Brain microvascular endothelial cell (primary cell): ENCODE measurements at regions not wholly inside any gene's neighbourhood (a gene's known extent, or its start where the extent isn't known, plus 50 kb on each side); places are given as distances from the start of the nearest gene placed in this dataset.
A peak's percentile ranks its signal among the peaks of the same experiment; 100 is the strongest.

Experiments used
- DNase-seq: peaks from one replicate; pipeline ENCODE4 v3.0.0-alpha.2; 2020
- H3K27ac ChIP-seq: fragments of 250-450 bp; sonication (Bioruptor Pico); 2 replicates; pipeline ENCODE4 v1.5.1; 2020; ENCODE audit warnings: mild to moderate bottlenecking, moderate library complexity
- H3K27me3 ChIP-seq: fragments of 250-450 bp; sonication (Bioruptor Pico); replicated peaks from 2 replicates; pipeline ENCODE4 v1.5.1; 2020; ENCODE audit warnings: mild to moderate bottlenecking
- H3K36me3 ChIP-seq: fragments of 250-450 bp; sonication (Bioruptor Pico); replicated peaks from 2 replicates; pipeline ENCODE4 v1.5.1; 2020; ENCODE audit warnings: mild to moderate bottlenecking
- H3K4me3 ChIP-seq: 2 replicates; pipeline ENCODE4 v1.5.1; 2011; ENCODE audit warnings: low read depth, mild to moderate bottlenecking, control low read depth, low read length, moderate library complexity
- in situ Hi-C: cut with HindIII; loops from 2 replicates; pipeline ENCODE4 v1.10.0; 2017; ENCODE audit warnings: low sequenced_read_pairs, low pct_ligation_motif_present
- TF ChIP-seq, protein P1 (sequence below): IDR thresholded peaks from 2 replicates; pipeline ENCODE4 v1.5.1; 2011; ENCODE audit warnings: low read depth, mild to moderate bottlenecking, moderate library complexity, low read length, control low read depth, inconsistent platforms; ENCODE audit errors: missing control alignments

DNA sequence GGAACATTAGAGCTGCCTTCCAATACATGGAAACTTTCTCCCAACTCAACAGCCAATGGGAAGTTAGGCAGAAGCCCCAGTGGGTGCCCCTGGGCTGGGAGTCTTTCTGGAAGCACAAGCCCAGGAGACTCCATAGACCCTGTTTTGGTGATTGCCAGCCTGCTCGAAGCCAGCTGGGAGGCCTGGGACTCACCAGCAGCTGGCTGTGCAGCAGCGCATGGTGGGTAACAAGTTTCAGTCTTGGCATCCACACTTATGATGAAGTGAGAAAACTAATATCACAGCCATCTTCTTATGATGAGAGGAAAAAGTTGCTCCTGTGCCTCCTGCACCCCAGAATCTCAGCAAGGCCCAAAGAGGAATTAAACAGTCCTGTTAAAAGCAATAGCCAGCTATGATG lies 522.5 kb upstream of the CDH5 start:
- TF ChIP-seq, protein P1, sequence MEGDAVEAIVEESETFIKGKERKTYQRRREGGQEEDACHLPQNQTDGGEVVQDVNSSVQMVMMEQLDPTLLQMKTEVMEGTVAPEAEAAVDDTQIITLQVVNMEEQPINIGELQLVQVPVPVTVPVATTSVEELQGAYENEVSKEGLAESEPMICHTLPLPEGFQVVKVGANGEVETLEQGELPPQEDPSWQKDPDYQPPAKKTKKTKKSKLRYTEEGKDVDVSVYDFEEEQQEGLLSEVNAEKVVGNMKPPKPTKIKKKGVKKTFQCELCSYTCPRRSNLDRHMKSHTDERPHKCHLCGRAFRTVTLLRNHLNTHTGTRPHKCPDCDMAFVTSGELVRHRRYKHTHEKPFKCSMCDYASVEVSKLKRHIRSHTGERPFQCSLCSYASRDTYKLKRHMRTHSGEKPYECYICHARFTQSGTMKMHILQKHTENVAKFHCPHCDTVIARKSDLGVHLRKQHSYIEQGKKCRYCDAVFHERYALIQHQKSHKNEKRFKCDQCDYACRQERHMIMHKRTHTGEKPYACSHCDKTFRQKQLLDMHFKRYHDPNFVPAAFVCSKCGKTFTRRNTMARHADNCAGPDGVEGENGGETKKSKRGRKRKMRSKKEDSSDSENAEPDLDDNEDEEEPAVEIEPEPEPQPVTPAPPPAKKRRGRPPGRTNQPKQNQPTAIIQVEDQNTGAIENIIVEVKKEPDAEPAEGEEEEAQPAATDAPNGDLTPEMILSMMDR: no peak
- in situ Hi-C loops: no loop called here
- no peak overlapping the region for H3K4me3 ChIP-seq
- H3K27me3 ChIP-seq: no peaks in the 10 kb centered on the region
- DNase-seq: no peak
- H3K27ac ChIP-seq: no peak overlapping the region
- no peaks in the 10 kb centered on the region for H3K36me3 ChIP-seq

GRCh38 chr16:65842067-65842466 lies 524.4 kb upstream of the CDH5 start:
- H3K27ac ChIP-seq: no peak overlapping the region
- in situ Hi-C loops: no loop called here
- H3K4me3 ChIP-seq: no peak overlapping the region
- H3K36me3 ChIP-seq: no peaks in the 10 kb centered on the region
- TF ChIP-seq, protein P1: no peak
- no peaks in the 10 kb centered on the region for H3K27me3 ChIP-seq
- no peak for DNase-seq

- H3K27ac ChIP-seq: no peak overlapping the region
- no peak overlapping the region for H3K4me3 ChIP-seq
- no peaks in the 10 kb centered on the region for H3K36me3 ChIP-seq
- no peaks in the 10 kb centered on the region for H3K27me3 ChIP-seq
- TF ChIP-seq, protein P1: no peak
- DNase-seq: no peak
- in situ Hi-C loops: no loop called here
Measured at GRCh38 chr16:65838001-65838400, 528.5 kb upstream of the CDH5 start.

- no peak for DNase-seq
- no peaks in the 10 kb centered on the region for H3K36me3 ChIP-seq
- H3K27ac ChIP-seq: no peak overlapping the region
- TF ChIP-seq, protein P1: no peak
- no peak overlapping the region for H3K4me3 ChIP-seq
- in situ Hi-C loops: no loop called here
- no peaks in the 10 kb centered on the region for H3K27me3 ChIP-seq
Measured at GRCh38 chr16:65837464-65837863, 529.0 kb upstream of the CDH5 start.

DNA sequence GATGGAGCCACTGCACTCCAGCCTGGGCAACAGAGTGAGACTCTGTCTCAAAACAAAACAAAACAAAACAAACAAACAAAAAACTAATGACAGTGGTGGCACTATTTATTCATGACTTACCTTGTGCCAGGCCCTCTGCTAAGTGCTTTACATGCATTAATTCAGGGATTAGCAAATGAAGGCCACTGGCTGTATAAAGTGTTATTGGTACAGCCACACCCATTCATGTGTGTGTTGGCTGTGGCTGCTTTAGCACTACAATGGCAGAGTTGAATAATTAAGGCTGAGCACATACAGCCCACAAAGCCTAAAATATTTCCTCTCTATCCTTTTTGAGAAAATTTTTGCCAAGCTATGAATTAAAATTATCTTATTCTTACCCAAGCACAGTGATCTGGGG lies 531.8 kb upstream of the CDH5 start:
- H3K4me3 ChIP-seq: no peak overlapping the region
- no peaks in the 10 kb centered on the region for H3K27me3 ChIP-seq
- TF ChIP-seq, protein P1: no peak
- H3K36me3 ChIP-seq: no peaks in the 10 kb centered on the region
- H3K27ac ChIP-seq: no peak overlapping the region
- no peak for DNase-seq
- in situ Hi-C loops: no loop called here

- no peak overlapping the region for H3K27ac ChIP-seq
- H3K27me3 ChIP-seq: no peaks in the 10 kb centered on the region
- no peak overlapping the region for H3K4me3 ChIP-seq
- TF ChIP-seq, protein P1: no peak
- peak; percentile 81 for DNase-seq
- H3K36me3 ChIP-seq: no peaks in the 10 kb centered on the region
- in situ Hi-C loops: no loop called here
Measured at GRCh38 chr16:65833171-65833871, 533.2 kb upstream of the CDH5 start.
